Endothelial cell of umbilical vein (primary cell): ENCODE measurements at regions not wholly inside any gene's neighbourhood (a gene's known extent, or its start where the extent isn't known, plus 50 kb on each side); places are given as distances from the start of the nearest gene placed in this dataset.

ENCODE experiments used
- BruUV-seq: library from RNA; stranded (reverse); fragments of 400-500 nt; replicated peaks from 2 replicates; lab custom pipeline; 2021; lab: Mats Ljungman, UMichigan
- CTCF ChIA-PET: fragments of 300-600, 350-600 bp; sonication (Branson Sonifier 250); formaldehyde crosslinking; loops from one replicate; lab custom pipeline; 2021; ENCODE audit warnings: antibody characterized with exemption, inconsistent platforms; lab: Charles Lee
- POLR2A ChIA-PET: fragments of 300-600, 350-600 bp; sonication (Branson Sonifier 250); formaldehyde crosslinking; loops from one replicate; lab custom pipeline; 2021; ENCODE audit warnings: antibody characterized with exemption, inconsistent platforms; lab: Charles Lee
- DNase-seq: peaks from one replicate; pipeline ENCODE4 v3.0.0-alpha.2; 2011; ENCODE audit warnings: low read depth, low spot score
- FAIRE-seq: peaks from 2 replicates; lab custom pipeline; 2011; peaks lifted over from hg19 to GRCh38; lab: Jason Lieb, UNC
- H2AFZ ChIP-seq: 2 replicates; pipeline ENCODE4 v1.6.0; 2012; ENCODE audit warnings: low read depth, low read length, control low read depth, inconsistent platforms
- H3K27ac ChIP-seq: 2 replicates; pipeline ENCODE4 v1.5.1; 2011; ENCODE audit warnings: low read depth, mild to moderate bottlenecking, control low read depth, low read length, moderate library complexity; ENCODE audit not compliant: insufficient read depth
- H3K27me3 ChIP-seq, 2 experiments: 2 replicates each; pipeline versions ENCODE4 v1.6.0 to v1.6.1; 2011; ENCODE audit warnings: low read length in 2 of 2, mixed read lengths in 1 of 2; ENCODE audit not compliant: control insufficient read depth in 2 of 2, insufficient read depth in 2 of 2
- H3K36me3 ChIP-seq, 2 experiments: 2 replicates in 1 of 2; 3 replicates in 1 of 2; pipeline ENCODE4 v1.5.1; 2011; ENCODE audit warnings: low read length in 2 of 2, mild to moderate bottlenecking in 1 of 2, moderate library complexity in 1 of 2; ENCODE audit not compliant: control insufficient read depth in 2 of 2, insufficient read depth in 2 of 2; ENCODE audit errors: extremely low read depth in 1 of 2
- H3K4me1 ChIP-seq: 3 replicates; pipeline ENCODE4 v1.5.1; 2011; ENCODE audit warnings: mild to moderate bottlenecking, low read length; ENCODE audit not compliant: control insufficient read depth, insufficient read depth; ENCODE audit errors: extremely low read depth
- H3K4me2 ChIP-seq: 2 replicates; pipeline ENCODE4 v1.6.1; 2011; ENCODE audit warnings: low read length, control low read depth, mixed read lengths; ENCODE audit not compliant: insufficient read depth
- H3K4me3 ChIP-seq, 3 experiments: fragments of 200-600 bp in 1 of 3; sonication (generic), shearing (Covaris generic) in 1 of 3; replicated peaks in 1 of 3; 2 replicates each; pipeline ENCODE4 v1.5.1; 2011 to 2016; ENCODE audit warnings: control low read depth in 3 of 3, low read length in 3 of 3, mild to moderate bottlenecking in 2 of 3, inconsistent platforms in 1 of 3, low read depth in 1 of 3, moderate library complexity in 1 of 3; ENCODE audit not compliant: insufficient read depth in 1 of 3
- H3K79me2 ChIP-seq: 2 replicates; pipeline ENCODE4 v1.6.0; 2012; ENCODE audit warnings: low read length, inconsistent platforms; ENCODE audit not compliant: control insufficient read depth, insufficient read depth
- H3K9ac ChIP-seq: replicated peaks from 2 replicates; pipeline ENCODE3; 2011; ENCODE audit warnings: low read length, control low read depth; ENCODE audit not compliant: insufficient read depth; ENCODE audit errors: extremely low read depth
- H3K9me1 ChIP-seq: replicated peaks from 3 replicates; pipeline ENCODE4 v1.6.0; 2011; ENCODE audit warnings: mild to moderate bottlenecking, low read length; ENCODE audit not compliant: control insufficient read depth, insufficient read depth; ENCODE audit errors: extremely low read depth
- H3K9me3 ChIP-seq: replicated peaks from 2 replicates; pipeline ENCODE4 v1.5.1; 2012; ENCODE audit warnings: low read length, inconsistent platforms; ENCODE audit not compliant: control insufficient read depth, insufficient read depth
- H4K20me1 ChIP-seq: replicated peaks from 2 replicates; pipeline ENCODE3; 2011; ENCODE audit warnings: mild to moderate bottlenecking, low read length; ENCODE audit not compliant: control insufficient read depth, insufficient read depth; ENCODE audit errors: extremely low read depth
- CTCF ChIP-seq, 2 donors: IDR thresholded peaks; 1 replicate in 1 of 2; 2 replicates in 1 of 2; pipeline ENCODE4 v1.5.1; 2011; ENCODE audit warnings: low read length in 2 of 2, mild to moderate bottlenecking in 2 of 2, moderate library complexity in 2 of 2, control low read depth in 1 of 2, inconsistent platforms in 1 of 2, low read depth in 1 of 2; ENCODE audit not compliant: insufficient read depth in 1 of 2; ENCODE audit errors: extremely low read depth in 1 of 2
- EZH2 ChIP-seq: IDR thresholded peaks from 2 replicates; pipeline ENCODE4 v1.6.1; 2012; ENCODE audit warnings: borderline replicate concordance, low read depth, mild to moderate bottlenecking, moderate library complexity, low read length, inconsistent platforms; ENCODE audit not compliant: severe bottlenecking
- FOS ChIP-seq: IDR thresholded peaks from 2 replicates; pipeline ENCODE4 v1.6.1; 2011; ENCODE audit warnings: mild to moderate bottlenecking, low read length, moderate library complexity, borderline replicate concordance; ENCODE audit not compliant: insufficient read depth
- GATA2 ChIP-seq: IDR thresholded peaks from 2 replicates; pipeline ENCODE4 v1.7.0; 2011; ENCODE audit warnings: low read depth, mild to moderate bottlenecking, moderate library complexity, mixed read lengths, low read length; ENCODE audit not compliant: insufficient read length, insufficient read depth
- JUN ChIP-seq: IDR thresholded peaks from 2 replicates; pipeline ENCODE4 v1.6.1; 2011; ENCODE audit warnings: borderline replicate concordance, low read depth; ENCODE audit not compliant: insufficient read length, insufficient read depth
- MAX ChIP-seq: IDR thresholded peaks from 2 replicates; pipeline ENCODE4 v1.6.1; 2011; ENCODE audit not compliant: insufficient read depth, insufficient read length
- MYC ChIP-seq: IDR thresholded peaks from one replicate; pipeline ENCODE4 v1.6.1; 2011; ENCODE audit warnings: mild to moderate bottlenecking, low read depth, low read length
- POLR2A ChIP-seq: IDR thresholded peaks from 2 replicates; pipeline ENCODE4 v1.6.1; 2012; ENCODE audit warnings: low read depth, mild to moderate bottlenecking, control low read depth, low read length
- POLR2AphosphoS5 ChIP-seq: IDR thresholded peaks from 2 replicates; pipeline ENCODE4 v1.6.1; 2012; ENCODE audit warnings: low read depth, mild to moderate bottlenecking, control low read depth, low read length, moderate library complexity; ENCODE audit not compliant: insufficient read depth
- dilution Hi-C: fragments of 300-500 bp; cut with MboI; formaldehyde crosslinking; loops from one replicate; pipeline ENCODE4 v1.15.0; 2019; ENCODE audit warnings: low sequenced_read_pairs; ENCODE audit not compliant: extremely low pct_ligation_motif_present
- intact Hi-C: fragments of 100-400 bp; cut with micrococcal nuclease; formaldehyde crosslinking; loops from one replicate; pipeline ENCODE4 v1.10.0; 2022

- TF ChIP-seq GATA2, result no peak
- TF ChIP-seq EZH2, result no peak
- TF ChIP-seq MYC, result no peak
- TF ChIP-seq JUN, result no peak
- TF ChIP-seq FOS, result no peak
- BruUV-seq, result no TSS peak
- no peak overlapping the region for H2AFZ ChIP-seq
- no peaks in the 10 kb centered on the region for H3K36me3 ChIP-seq
- H3K27me3 ChIP-seq, result no peaks in the 10 kb centered on the region
- no peak overlapping the region for H3K4me2 ChIP-seq
- dilution Hi-C loops, result no loop called here
- no peak overlapping the region for H3K4me3 ChIP-seq
- no peak overlapping the region for H3K9ac ChIP-seq
- H3K79me2 ChIP-seq, result no peaks in the 10 kb centered on the region
- intact Hi-C loops, result no loop called here
- FAIRE-seq (no peak), DNase-seq (no peak)
- ChIA-PET POLR2A (no interaction called here), CTCF (no interaction called here)
- no peaks in the 10 kb centered on the region for H3K4me1 ChIP-seq
- H4K20me1 ChIP-seq, result no peaks in the 10 kb centered on the region
- H3K9me3 ChIP-seq, result no peaks in the 10 kb centered on the region
- no peak overlapping the region for H3K27ac ChIP-seq
- H3K9me1 ChIP-seq, result no peaks in the 10 kb centered on the region
Measured at GRCh38 chr20:57055345-57055744, 211.1 kb downstream of the BMP7 start.

GRCh38 chr20:57056651-57057050, 209.8 kb downstream of the BMP7 start:
- no peaks in the 10 kb centered on the region for H3K9me1 ChIP-seq
- intact Hi-C loops, result no loop called here

More at GRCh38 chr20:57056651-57057050, 209.8 kb downstream of the BMP7 start:
- Histone ChIP-seq H3K9me3 (no peaks in the 10 kb centered on the region), H3K27me3 (no peaks in the 10 kb centered on the region), H4K20me1 (no peaks in the 10 kb centered on the region), H3K4me1 (no peaks in the 10 kb centered on the region), H3K27ac (no peak overlapping the region), H3K79me2 (no peaks in the 10 kb centered on the region), H3K9ac (no peak overlapping the region), H2AFZ (no peak overlapping the region), H3K4me2 (no peak overlapping the region), H3K4me3 (no peak overlapping the region), H3K36me3 (no peaks in the 10 kb centered on the region)
- DNase-seq, result no peak
- dilution Hi-C loops, result no loop called here
- TF ChIP-seq POLR2AphosphoS5 (no peak), JUN (no peak), POLR2A (no peak), MAX (no peak), CTCF (IDR thresholded peaks at IDR 0.05; ENCODE audit: extremely low read depth in 1 of 2, insufficient read depth in 1 of 2, low read depth in 1 of 2, low read length in 2 of 2) (no peak), EZH2 (no peak), FOS (no peak), MYC (no peak), GATA2 (no peak)
- POLR2A ChIA-PET, result no interaction called here
- FAIRE-seq, result no peak
- CTCF ChIA-PET, result no interaction called here
- BruUV-seq, result no TSS peak
